ENCODE measurements at regions not wholly inside any gene's neighbourhood (a gene's known extent, or its start where the extent isn't known, plus 50 kb on each side); places are given as distances from the start of the nearest gene placed in this dataset.

DNA sequence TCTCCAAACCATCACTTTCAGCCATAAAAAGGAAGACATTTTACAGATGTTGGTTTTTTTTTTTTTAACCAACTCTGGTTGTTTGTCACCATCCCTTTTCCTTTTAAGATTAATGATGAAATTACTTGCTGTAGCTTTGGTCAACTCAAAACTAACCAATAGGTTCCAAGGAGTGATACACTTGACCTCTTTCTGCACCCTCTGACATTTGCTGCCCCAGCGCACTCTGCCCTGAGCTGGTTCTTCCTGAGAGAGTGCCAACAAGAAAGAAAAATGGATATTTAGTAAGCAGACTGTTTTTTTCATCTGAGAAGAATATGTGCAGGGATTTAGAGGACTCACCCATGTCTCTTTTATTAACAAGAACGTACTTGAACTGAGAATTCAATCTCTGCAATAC, 520.0 kb downstream of the TXNL1 start:
- POLR2A ChIA-PET, result no interaction called here

DNA sequence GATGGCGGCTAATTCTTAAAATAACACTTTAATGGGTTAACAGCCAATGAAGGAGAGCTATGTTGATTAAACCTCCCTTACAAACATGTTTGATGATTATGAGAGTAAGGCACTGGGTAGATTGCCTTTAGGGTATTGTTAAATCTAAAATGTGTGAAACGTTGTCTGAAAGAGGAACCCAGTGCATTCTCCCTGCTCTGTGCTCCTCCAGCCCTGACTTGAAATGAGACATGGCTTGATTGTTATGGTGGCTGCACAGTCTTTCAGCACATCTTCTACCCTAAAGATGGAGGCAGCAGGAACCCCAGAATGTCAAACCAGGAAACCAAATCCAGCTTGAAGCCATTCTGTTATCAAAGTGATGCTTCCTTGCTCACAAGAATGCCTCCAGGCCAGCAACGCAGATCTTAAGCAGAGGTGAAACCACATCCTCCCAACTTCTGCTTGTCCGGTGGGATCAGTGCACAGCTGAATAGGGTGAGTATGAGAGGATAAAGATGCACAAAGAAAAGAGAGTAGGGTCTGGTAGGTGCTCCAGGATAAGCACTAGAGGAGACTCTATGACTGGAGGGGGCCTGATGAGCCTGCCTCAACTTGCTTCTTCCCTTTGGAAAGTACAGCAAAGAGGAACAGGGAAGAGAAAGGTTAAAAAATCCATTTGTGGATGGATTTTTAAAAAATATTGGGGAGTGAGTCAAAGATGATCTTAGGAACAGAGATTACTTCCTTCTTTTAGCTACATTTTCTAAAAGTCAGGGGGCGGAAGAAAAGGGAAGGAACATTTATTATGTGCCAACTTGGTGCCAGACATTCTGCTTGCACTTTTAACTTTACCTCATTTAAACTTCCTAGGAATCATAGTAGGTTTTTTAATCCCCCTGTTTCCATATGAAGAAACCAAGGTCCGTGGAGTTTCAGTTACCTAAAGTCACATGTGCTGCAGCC, 523.0 kb downstream of the TXNL1 start:
- Histone ChIP-seq H3K36me3 (ENCODE audit: control insufficient read depth, insufficient read depth, low read length) (no peaks in the 10 kb centered on the region), H3K4me3 (ENCODE audit: low read depth, low read length) (no peak overlapping the region), H3K27me3 (ENCODE audit: control insufficient read depth, insufficient read depth, low read length) (no peaks in the 10 kb centered on the region; the same call in 1 of the 2 replicates)
- POLR2A ChIA-PET, result no interaction called here
- CTCF ChIA-PET, result interaction anchor here (1.7 kb wide), 1 partner anchor 10 kb away, joined by 4 read pairs; no protein-coding TSS in a partner anchor
- TF ChIP-seq, protein P1, sequence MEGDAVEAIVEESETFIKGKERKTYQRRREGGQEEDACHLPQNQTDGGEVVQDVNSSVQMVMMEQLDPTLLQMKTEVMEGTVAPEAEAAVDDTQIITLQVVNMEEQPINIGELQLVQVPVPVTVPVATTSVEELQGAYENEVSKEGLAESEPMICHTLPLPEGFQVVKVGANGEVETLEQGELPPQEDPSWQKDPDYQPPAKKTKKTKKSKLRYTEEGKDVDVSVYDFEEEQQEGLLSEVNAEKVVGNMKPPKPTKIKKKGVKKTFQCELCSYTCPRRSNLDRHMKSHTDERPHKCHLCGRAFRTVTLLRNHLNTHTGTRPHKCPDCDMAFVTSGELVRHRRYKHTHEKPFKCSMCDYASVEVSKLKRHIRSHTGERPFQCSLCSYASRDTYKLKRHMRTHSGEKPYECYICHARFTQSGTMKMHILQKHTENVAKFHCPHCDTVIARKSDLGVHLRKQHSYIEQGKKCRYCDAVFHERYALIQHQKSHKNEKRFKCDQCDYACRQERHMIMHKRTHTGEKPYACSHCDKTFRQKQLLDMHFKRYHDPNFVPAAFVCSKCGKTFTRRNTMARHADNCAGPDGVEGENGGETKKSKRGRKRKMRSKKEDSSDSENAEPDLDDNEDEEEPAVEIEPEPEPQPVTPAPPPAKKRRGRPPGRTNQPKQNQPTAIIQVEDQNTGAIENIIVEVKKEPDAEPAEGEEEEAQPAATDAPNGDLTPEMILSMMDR (IDR thresholded peaks at IDR 0.05; ENCODE audit: insufficient read depth, low read depth, low read length), result no peak
- DNase-seq (ENCODE audit: low read depth), result no peak

More for the DNA sequence above, 520.0 kb downstream of the TXNL1 start:
- CTCF ChIA-PET, result no interaction called here
- TF ChIP-seq, protein P1 (IDR thresholded peaks at IDR 0.05; ENCODE audit: insufficient read depth, low read depth, low read length), result no peak
- H3K27me3 ChIP-seq (ENCODE audit: control insufficient read depth, insufficient read depth, low read length), result no peaks in the 10 kb centered on the region; the same call in 1 of the 2 replicates
- DNase-seq (ENCODE audit: low read depth), result no peak
- H3K4me3 ChIP-seq (ENCODE audit: low read depth, low read length), result no peak overlapping the region
- no peaks in the 10 kb centered on the region for H3K36me3 ChIP-seq (ENCODE audit: control insufficient read depth, insufficient read depth, low read length)

DNA sequence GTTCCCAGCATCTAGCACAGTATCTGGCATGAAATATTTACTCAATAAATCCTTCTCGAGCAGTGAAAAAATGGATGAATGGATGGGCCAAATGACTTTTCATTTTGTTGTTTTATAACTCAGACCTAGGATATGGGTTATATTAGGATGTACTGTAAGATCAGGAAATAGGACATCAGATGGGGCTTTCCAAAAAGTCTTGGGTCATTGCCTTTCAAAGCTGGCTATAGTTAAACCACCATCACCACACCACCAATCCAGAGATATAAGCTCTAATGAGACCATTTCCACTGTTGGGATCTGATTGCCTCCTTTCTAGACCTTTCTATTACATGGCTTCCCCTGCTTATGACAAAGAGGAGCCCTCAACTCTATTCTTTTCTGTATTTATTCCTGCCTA, 525.0 kb upstream of the TCF4 start:
- Histone ChIP-seq H3K36me3 (ENCODE audit: control insufficient read depth, insufficient read depth, low read length) (no peaks in the 10 kb centered on the region), H3K27me3 (ENCODE audit: control insufficient read depth, insufficient read depth, low read length) (no peaks in the 10 kb centered on the region; the same call in 1 of the 2 replicates), H3K4me3 (ENCODE audit: low read depth, low read length) (no peak overlapping the region)
- POLR2A ChIA-PET, result interaction anchor here (0.6 kb wide), 1 partner anchor 62 kb away, joined by 7 read pairs; no protein-coding TSS in a partner anchor
- CTCF ChIA-PET, result interaction anchor here (1.1 to 1.7 kb wide), 3 partner anchors 11 to 236 kb away, joined by 3 to 5 read pairs (median 3); no protein-coding TSS in a partner anchor
- TF ChIP-seq, protein P1 (IDR thresholded peaks at IDR 0.05; ENCODE audit: insufficient read depth, low read depth, low read length), result no peak
- no peak for DNase-seq (ENCODE audit: low read depth)

DNA sequence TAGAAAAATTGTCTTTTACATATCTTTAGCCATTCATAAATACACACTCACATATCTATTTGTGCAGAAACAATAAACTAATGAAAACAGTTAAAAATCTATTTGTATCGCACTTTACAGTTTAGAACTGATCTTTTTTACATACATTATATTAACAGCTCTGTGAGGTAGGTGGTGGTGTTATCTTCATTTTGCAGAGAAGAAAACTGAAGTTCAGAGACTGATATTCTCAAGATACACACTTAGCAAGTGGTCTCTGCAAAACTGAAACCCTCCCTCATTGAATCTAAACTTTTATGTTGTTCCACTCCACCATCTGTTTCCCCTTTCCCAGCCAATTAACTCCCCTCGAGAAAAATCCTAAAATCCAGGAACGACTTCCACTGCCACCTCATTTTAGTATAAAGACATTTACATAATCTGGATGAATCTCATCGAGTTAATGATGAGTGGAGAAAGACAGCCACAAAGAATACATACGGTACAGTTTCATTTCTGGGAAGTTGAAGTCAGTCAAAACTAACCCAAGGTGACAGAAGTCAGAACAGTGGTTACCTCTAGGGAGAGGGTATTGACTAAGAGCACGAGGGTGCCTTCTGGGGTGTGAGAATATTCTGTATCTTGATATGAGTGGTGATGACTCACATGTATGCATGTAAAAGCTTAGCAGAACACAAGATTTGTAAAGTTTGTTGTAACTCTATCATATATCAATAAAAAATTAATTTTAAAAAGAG, 524.2 kb upstream of the TCF4 start:
- ChIA-PET POLR2A (interaction anchor here (0.6 kb wide), 1 partner anchor 63 kb away, joined by 7 read pairs; no protein-coding TSS in a partner anchor), CTCF (interaction anchor here (1.1 to 1.7 kb wide), 2 partner anchors 12 to 235 kb away, joined by 3 to 5 read pairs; no protein-coding TSS in a partner anchor)
- Histone ChIP-seq H3K36me3 (ENCODE audit: control insufficient read depth, insufficient read depth, low read length) (no peaks in the 10 kb centered on the region), H3K27me3 (ENCODE audit: control insufficient read depth, insufficient read depth, low read length) (no peaks in the 10 kb centered on the region; the same call in 1 of the 2 replicates), H3K4me3 (ENCODE audit: low read depth, low read length) (no peak overlapping the region)
- DNase-seq (ENCODE audit: low read depth), result no peak
- TF ChIP-seq, protein P1 (IDR thresholded peaks at IDR 0.05; ENCODE audit: insufficient read depth, low read depth, low read length), result no peak
